Putamen (tissue), 1 donor: ENCODE measurements at regions not wholly inside any gene's neighbourhood (a gene's known extent, or its start where the extent isn't known, plus 50 kb on each side); places are given as distances from the start of the nearest gene placed in this dataset.
"Not testable (repeated sequence)": the region's sequence is repeated elsewhere in the genome, so short reads cannot be mapped to it uniquely, and the experiment has no call there.

Source experiments
- DNase-seq: peaks from one replicate; pipeline ENCODE4 v3.0.0-alpha.2; 2016; ENCODE audit warnings: low spot score

DNA sequence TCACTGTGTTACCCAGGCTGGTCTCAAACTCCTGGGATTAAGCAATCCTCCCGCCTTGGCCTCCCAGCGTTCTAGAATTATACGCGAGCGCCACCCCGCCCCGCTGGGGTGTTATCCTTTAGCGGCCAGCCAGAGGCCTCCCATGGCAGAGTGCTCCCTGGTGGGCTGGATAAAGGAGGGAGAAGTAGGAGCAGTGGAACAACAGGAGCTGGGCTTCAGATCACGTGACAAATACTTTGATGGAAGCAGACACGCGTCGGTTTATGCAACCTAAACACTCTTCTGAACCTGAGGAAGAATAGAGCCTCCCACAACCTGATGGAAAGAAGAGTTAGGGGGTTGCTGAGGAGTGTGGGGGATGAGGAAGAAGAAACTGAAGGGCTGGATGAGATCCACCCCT lies 2114.0 kb downstream of the TP53TG3F start:
- DNase-seq: no peak

- DNase-seq: no peak
Observed at GRCh38 chr16:35574011-35574410, 2114.6 kb downstream of the TP53TG3F start.

DNA sequence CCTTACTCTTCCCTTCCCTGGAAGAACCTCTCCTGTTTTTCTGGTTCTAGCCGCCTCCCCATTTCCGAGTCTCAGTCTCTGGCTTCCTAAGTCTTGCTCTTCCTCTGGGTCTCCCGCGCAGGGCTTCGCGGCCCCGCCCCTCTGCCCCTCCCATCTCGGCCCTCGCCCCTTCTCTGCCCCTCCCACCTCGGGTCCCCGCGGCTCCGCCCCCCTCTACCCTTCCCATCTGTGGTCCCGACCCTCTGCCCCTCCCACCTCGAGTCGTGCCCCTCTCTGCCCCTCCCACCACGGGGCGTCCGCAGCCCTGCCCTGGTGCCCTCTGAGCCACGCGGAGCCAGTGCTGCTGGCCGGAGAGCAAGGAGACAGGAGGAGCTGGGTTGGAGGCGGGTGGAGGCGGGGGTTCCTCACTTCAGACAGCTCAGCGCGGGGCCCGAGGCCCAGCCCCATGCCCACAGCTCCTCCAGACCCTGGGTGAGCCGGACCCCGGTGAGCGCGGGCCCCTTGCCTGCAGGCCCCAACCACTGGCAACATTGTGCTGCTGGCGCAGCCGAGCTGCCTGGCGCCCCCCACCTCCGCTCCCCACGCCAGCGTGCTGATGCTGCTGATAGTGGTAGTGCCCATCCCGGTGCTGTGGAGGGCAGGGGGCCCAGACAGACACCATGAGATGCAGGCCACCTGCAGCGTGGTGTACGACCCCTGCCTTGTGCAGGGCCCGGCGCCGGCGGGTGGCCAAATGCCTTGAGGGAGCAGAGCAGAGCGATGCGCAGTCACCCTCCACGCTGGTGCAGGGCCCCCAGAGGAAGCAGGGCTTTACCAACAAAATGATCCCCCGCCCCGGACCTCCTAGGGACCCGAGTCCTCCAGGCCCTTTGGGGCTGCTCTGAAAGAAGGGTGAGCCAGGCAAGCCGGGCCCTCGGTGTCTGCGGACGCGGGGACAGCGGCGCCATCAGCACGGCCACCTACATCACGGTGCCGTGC lies 2115.3 kb downstream of the TP53TG3F start:
- DNase-seq: no peak

GRCh38 chr16:35575432-35575821 lies 2116.0 kb downstream of the TP53TG3F start:
- no peak for DNase-seq

- DNase-seq: no peak
Observed at GRCh38 chr16:35585411-35585810, 2126.0 kb downstream of the TP53TG3F start.

- not testable (repeated sequence) for DNase-seq
Observed at GRCh38 chr16:35590913-35591312, 2131.5 kb downstream of the TP53TG3F start.

- DNase-seq: no peak
Observed at GRCh38 chr16:35596467-35596866, 2137.1 kb downstream of the TP53TG3F start.

GRCh38 chr16:35598696-35599332 lies 2139.4 kb downstream of the TP53TG3F start:
- no peak for DNase-seq

- no peak for DNase-seq
Observed at GRCh38 chr16:35599429-35600160, 2140.2 kb downstream of the TP53TG3F start.

DNA sequence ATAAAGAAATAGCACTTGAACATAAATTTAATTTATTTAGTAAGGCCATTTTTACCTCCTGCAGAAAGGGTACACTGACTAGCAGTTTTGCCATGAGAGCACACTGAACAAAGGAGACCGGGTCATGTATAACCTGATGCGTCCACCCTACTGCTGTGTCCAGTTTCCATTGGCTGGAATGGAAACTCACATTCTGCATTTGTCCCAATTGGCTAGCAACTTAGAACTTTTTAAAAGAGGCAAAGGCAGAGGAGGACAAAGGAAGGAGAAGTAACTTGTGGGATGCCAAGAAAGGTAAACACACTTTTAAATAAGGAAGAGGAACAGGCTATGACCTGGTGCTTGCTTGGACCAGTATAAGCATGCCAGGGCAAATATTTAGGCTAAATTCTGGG lies 2140.7 kb downstream of the TP53TG3F start:
- not testable (repeated sequence) for DNase-seq

- no peak for DNase-seq
Observed at GRCh38 chr16:35602116-35602515, 2142.7 kb downstream of the TP53TG3F start.

GRCh38 chr16:35603371-35603770 lies 2144.0 kb downstream of the TP53TG3F start:
- not testable (repeated sequence) for DNase-seq

DNA sequence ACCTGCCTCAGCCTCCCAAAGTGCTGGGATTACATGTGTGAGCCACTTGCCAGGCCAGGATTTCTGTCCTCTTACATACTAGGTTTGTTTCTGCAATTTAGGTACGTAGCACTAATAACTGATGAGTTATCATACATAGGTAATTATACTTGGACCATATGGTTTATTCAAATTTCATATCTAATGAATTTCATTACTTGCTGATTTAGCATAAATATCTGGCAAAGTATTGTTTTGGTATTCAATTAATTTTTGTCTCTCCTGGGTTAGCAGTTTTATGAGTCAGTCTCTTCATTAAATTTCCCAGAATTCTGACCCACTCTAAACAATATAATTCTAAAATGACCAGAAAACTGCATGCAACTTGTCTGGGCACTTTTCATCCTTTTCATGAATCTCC lies 2146.5 kb downstream of the TP53TG3F start:
- no peak for DNase-seq

DNA sequence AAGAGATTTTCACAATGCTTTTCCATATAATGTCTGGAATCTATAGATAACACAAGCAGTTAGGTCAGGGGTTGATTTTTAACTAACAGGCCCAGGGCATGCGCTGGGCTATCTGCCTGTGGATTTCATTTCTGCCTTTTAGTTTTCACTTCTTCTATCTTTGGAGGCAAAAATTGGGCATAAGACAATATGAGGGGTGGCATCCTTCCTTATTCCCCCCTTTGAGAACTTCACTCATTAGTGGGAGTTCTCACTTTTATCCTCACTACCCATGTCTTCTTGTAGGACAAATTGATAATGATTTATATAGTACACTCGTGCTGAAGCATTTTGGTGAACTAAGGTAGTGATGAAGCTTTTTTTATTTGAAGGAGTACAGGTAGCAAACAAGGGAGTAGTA lies 2155.5 kb downstream of the TP53TG3F start:
- DNase-seq: not testable (repeated sequence)

DNA sequence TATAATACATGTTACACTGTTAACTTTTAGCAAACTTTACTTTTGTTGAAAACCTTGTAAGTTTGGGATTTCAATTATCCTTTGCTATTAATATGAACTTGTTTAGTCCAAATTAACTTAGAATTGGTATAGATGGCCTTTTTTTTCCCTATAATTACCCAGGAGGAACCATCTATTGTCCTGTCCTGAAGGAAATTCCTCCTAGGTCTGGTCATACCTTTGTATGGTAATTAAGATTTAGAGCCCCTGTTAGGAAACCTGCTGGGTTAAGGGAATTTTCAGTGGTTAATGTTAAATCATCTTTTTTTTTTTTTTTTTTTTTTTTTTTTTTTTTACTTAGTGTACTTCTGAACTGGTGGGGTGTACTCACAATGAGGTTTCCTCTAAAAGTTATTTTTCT lies 2159.8 kb downstream of the TP53TG3F start:
- DNase-seq: not testable (repeated sequence)

GRCh38 chr16:35626041-35626440 lies 2166.6 kb downstream of the TP53TG3F start:
- DNase-seq: no peak

DNA sequence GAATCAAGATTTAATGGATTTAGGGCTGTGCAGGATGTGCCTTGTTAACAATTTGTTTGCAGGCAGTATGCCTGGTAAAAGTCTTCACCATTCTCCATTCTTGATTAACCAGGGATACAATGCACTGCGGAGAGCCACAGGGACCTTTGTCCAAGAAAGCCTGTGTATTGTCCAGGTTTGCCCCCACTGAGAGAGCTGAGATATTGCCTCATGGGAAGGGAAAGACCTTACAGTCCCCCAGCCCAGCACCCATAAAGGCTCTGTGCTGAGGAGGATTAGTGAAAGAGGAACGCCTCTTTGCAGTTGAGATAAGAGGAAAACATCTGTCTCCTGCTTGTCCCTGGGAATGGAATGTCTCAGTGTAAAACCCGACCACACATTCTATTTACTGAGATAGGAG lies 2169.6 kb downstream of the TP53TG3F start:
- no peak for DNase-seq

GRCh38 chr16:35631261-35631945 lies 2172.0 kb downstream of the TP53TG3F start:
- DNase-seq: no peak

DNA sequence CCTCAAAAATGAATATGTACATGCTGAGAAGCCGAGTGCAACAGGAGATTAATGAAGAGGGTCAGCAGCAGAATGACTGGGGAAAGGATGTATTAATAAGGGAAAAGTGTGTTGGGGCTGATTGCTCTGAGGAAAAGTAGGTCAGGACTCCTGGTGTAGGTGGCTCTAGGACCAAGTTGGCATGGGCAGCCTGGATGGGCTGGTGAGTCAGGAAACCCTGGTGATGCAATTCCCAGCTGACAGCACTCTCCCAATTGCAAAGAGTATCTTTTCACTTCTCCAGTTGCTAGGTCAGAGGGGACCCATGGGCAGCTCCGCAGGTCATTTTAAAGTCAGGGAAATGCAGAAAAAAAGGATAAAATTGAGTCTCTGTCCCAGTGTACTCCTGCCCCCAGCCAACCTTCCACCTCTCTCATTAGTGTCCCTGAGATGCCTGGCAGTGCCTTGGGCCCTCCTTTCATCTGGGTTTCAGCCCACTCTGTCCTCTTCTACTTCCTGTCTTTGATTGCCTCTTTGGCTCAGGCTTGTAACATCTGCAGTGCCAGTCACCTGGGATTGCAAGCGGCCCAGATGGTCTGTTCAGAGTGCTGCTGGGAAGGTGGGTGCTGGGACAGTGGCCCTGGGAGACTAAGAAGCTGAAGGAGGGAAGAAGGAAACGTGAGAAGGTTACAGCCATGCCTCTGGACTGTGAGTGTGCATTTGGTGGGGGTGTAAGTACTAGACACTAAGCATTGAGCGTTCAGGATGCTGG lies 2177.2 kb downstream of the TP53TG3F start:
- no peak for DNase-seq

DNA sequence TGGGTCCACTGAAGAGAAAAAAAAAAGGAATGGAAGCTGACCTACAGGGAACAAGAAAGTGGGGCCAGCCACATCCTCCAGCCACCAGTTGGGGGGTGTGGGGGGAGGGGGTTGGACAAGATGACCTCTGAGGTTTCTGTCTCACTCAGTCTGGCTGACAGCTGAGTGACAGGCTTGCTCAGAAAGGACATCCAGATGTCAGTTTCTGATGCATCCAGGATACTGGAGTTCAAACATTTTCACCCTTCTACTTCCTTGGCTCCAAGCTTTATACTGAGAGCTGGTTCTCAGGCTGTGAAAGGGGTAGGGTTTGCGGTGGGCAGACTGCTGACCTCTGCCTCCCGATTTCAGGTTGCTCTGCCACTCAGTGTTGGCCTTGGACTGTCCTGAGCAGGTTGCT lies 2178.3 kb downstream of the TP53TG3F start:
- DNase-seq: no peak
